HEK293T (cell line): ENCODE measurements at regions not wholly inside any gene's neighbourhood (a gene's known extent, or its start where the extent isn't known, plus 50 kb on each side); places are given as distances from the start of the nearest gene placed in this dataset.
"Not testable (repeated sequence)": the region's sequence is repeated elsewhere in the genome, so short reads cannot be mapped to it uniquely, and the experiment has no call there.

Experiments used
- CTCF ChIA-PET: fragments of 350-600 bp; formaldehyde crosslinking; extraction: SDS; loops from one replicate; lab custom pipeline; 2021; ENCODE audit warnings: antibody characterized with exemption, inconsistent platforms; lab: Yijun Ruan, JAX
- POLR2A ChIA-PET: fragments of 350-600 bp; formaldehyde crosslinking; extraction: SDS; loops from one replicate; lab custom pipeline; 2020; ENCODE audit warnings: antibody characterized with exemption, inconsistent platforms; lab: Yijun Ruan, JAX
- DNase-seq: peaks from one replicate; pipeline ENCODE4 v3.0.0; 2012; ENCODE audit warnings: mixed read lengths; ENCODE audit errors: extremely low spot score
- ARNT ChIP-seq: fragments of 450-650 bp; IDR thresholded peaks from 2 replicates; pipeline ENCODE4 v1.6.1; 2017; ENCODE audit warnings: mild to moderate bottlenecking
- BHLHE40 ChIP-seq: fragments of 450-650 bp; IDR thresholded peaks from 2 replicates; pipeline ENCODE4 v1.6.1; 2016; ENCODE audit warnings: mild to moderate bottlenecking, moderate library complexity, borderline replicate concordance
- CTBP1 ChIP-seq: fragments of 450-650 bp; IDR thresholded peaks from 2 replicates; pipeline ENCODE4 v1.6.1; 2016; ENCODE audit warnings: borderline replicate concordance
- ELF4 ChIP-seq: fragments of 450-650 bp; IDR thresholded peaks from 2 replicates; pipeline ENCODE4 v1.6.1; 2017; ENCODE audit warnings: antibody characterized with exemption
- FOXA1 ChIP-seq: fragments of 450-650 bp; IDR thresholded peaks from 2 replicates; pipeline ENCODE4 v1.6.1; 2016; ENCODE audit warnings: mild to moderate bottlenecking
- FOXK2 ChIP-seq: fragments of 450-650 bp; IDR thresholded peaks from 2 replicates; pipeline ENCODE4 v1.6.1; 2016; ENCODE audit warnings: mild to moderate bottlenecking
- FOXM1 ChIP-seq: fragments of 450-650 bp; IDR thresholded peaks from 2 replicates; pipeline ENCODE4 v1.6.1; 2017; ENCODE audit warnings: mild to moderate bottlenecking, borderline replicate concordance
- HDGF ChIP-seq: fragments of 450-650 bp; IDR thresholded peaks from 2 replicates; pipeline ENCODE4 v1.6.1; 2017; ENCODE audit warnings: antibody characterized with exemption, borderline replicate concordance
- L3MBTL2 ChIP-seq: fragments of 450-650 bp; conservative IDR thresholded peaks from 2 replicates; pipeline ENCODE4 v1.6.1; 2016; ENCODE audit warnings: mild to moderate bottlenecking
- LEF1 ChIP-seq: fragments of 450-650 bp; IDR thresholded peaks from 2 replicates; pipeline ENCODE4 v1.6.1; 2017; ENCODE audit warnings: mild to moderate bottlenecking, borderline replicate concordance
- NFRKB ChIP-seq: fragments of 450-650 bp; IDR thresholded peaks from 2 replicates; pipeline ENCODE4 v1.6.1; 2016; ENCODE audit warnings: mild to moderate bottlenecking, moderate library complexity
- PKNOX1 ChIP-seq: fragments of 450-650 bp; IDR thresholded peaks from 2 replicates; pipeline ENCODE4 v1.6.1; 2016
- SP1 ChIP-seq: fragments of 450-650 bp; IDR thresholded peaks from 2 replicates; pipeline ENCODE4 v1.6.1; 2017
- SUZ12 ChIP-seq: fragments of 450-650 bp; IDR thresholded peaks from 2 replicates; pipeline ENCODE4 v1.6.1; 2016; ENCODE audit warnings: mild to moderate bottlenecking
- TARDBP ChIP-seq: fragments of 450-650 bp; IDR thresholded peaks from 2 replicates; pipeline ENCODE4 v1.6.1; 2016
- ZNF384 ChIP-seq: fragments of 450-650 bp; IDR thresholded peaks from 2 replicates; pipeline ENCODE4 v1.6.1; 2016

- DNase-seq = no peak
- ChIA-PET POLR2A (interaction anchor here (0.8 kb wide), 1 partner anchor 75 kb away, joined by 3 read pairs; the partner anchor contains the start of gene CCDC71L), CTCF (interaction anchor here (0.7 to 2.2 kb wide), 2 partner anchors 148 to 193 kb away, joined by 3 to 10 read pairs; no protein-coding TSS in a partner anchor)
- TF ChIP-seq SP1 (no peak), PKNOX1 (no peak), SUZ12 (no peak), TARDBP (no peak), ZNF384 (no peak), FOXA1 (no peak), FOXM1 (no peak), NFRKB (no peak), CTBP1 (no peak), L3MBTL2 (no peak), ELF4 (no peak), BHLHE40 (no peak), LEF1 (no peak), FOXK2 (no peak)
Measured at GRCh38 chr7:106736123-106736507, 75.2 kb upstream of the CCDC71L start.

GRCh38 chr7:106736508-106737201 lies 75.7 kb upstream of the CCDC71L start:
- ChIA-PET POLR2A (interaction anchor here (0.8 kb wide), 1 partner anchor 76 kb away, joined by 3 read pairs; the partner anchor contains the start of gene CCDC71L), CTCF (interaction anchor here (0.7 to 2.2 kb wide), 2 partner anchors 149 to 194 kb away, joined by 3 to 10 read pairs; no protein-coding TSS in a partner anchor)
- no peak for TF ChIP-seq SUZ12
- no peak for TF ChIP-seq TARDBP
- TF ChIP-seq L3MBTL2 = no peak
- TF ChIP-seq ZNF384 = no peak
- TF ChIP-seq LEF1 = no peak
- no peak for TF ChIP-seq PKNOX1
- TF ChIP-seq NFRKB = no peak
- TF ChIP-seq CTBP1 = no peak
- no peak for TF ChIP-seq FOXM1
- TF ChIP-seq SP1 = no peak
- TF ChIP-seq FOXK2 = no peak
- peak; percentile 42 for DNase-seq

GRCh38 chr7:106737202-106737562 lies 76.2 kb upstream of the CCDC71L start:
- CTCF ChIA-PET = interaction anchor here (2.2 kb wide), 1 partner anchor 194 kb away, joined by 10 read pairs; no protein-coding TSS in a partner anchor
- DNase-seq = no peak
- POLR2A ChIA-PET = no interaction called here
- no peak for TF ChIP-seq ELF4
- no peak for TF ChIP-seq LEF1
- no peak for TF ChIP-seq HDGF
- TF ChIP-seq FOXK2 = no peak
- TF ChIP-seq L3MBTL2 = no peak
- TF ChIP-seq PKNOX1 = no peak
- no peak for TF ChIP-seq ARNT
- no peak for TF ChIP-seq NFRKB
- TF ChIP-seq SUZ12 = no peak
- TF ChIP-seq TARDBP = no peak

GRCh38 chr7:106740806-106741205 lies 79.8 kb upstream of the CCDC71L start:
- ChIA-PET CTCF (no interaction called here), POLR2A (no interaction called here)
- TF ChIP-seq HDGF (no peak), PKNOX1 (no peak), LEF1 (no peak), ZNF384 (no peak), BHLHE40 (no peak), FOXA1 (no peak), FOXM1 (no peak)
- no peak for DNase-seq

GRCh38 chr7:106744563-106745091 lies 83.7 kb upstream of the CCDC71L start:
- ChIA-PET POLR2A (no interaction called here), CTCF (no interaction called here)
- DNase-seq = no peak
- TF ChIP-seq SP1 (no peak), LEF1 (no peak), NFRKB (no peak), L3MBTL2 (no peak), FOXK2 (no peak), ARNT (no peak), FOXA1 (no peak), HDGF (no peak), ZNF384 (no peak), SUZ12 (no peak), PKNOX1 (no peak), ELF4 (no peak), FOXM1 (no peak), CTBP1 (no peak)

GRCh38 chr7:106747301-106747700 lies 86.3 kb upstream of the CCDC71L start:
- CTCF ChIA-PET, DNase-seq: not testable (repeated sequence)
- POLR2A ChIA-PET = interaction anchor here (0.6 kb wide), 1 partner anchor 421 kb away, joined by 3 read pairs; no protein-coding TSS in a partner anchor
